GM18517 (cell line): ENCODE measurements at regions not wholly inside any gene's neighbourhood (a gene's known extent, or its start where the extent isn't known, plus 50 kb on each side); places are given as distances from the start of the nearest gene placed in this dataset.

ENCODE experiments used
- ATAC-seq: cut with Tn5 transposase; IDR thresholded peaks from one replicate; pipeline ENCODE4 v1.9.1; 2021; ENCODE audit warnings: mild to moderate bottlenecking, moderate library complexity; ENCODE audit not compliant: unreplicated experiment

- no peak for ATAC-seq
Measured at GRCh38 chr17:56737421-56738161, 96.1 kb downstream of the C17orf67 start.

- no peak for ATAC-seq
Measured at GRCh38 chr17:56739376-56739775, 94.3 kb downstream of the C17orf67 start.

- no peak for ATAC-seq
Measured at GRCh38 chr17:56739776-56740175, 93.9 kb downstream of the C17orf67 start.

GRCh38 chr17:56740481-56740880, 93.2 kb downstream of the C17orf67 start:
- ATAC-seq = no peak
